22Rv1 (cell line): ENCODE measurements at regions not wholly inside any gene's neighbourhood (a gene's known extent, or its start where the extent isn't known, plus 50 kb on each side); places are given as distances from the start of the nearest gene placed in this dataset.

Experiments
- ZFX ChIP-seq: fragments of 450-650 bp; IDR thresholded peaks from 2 replicates; pipeline ENCODE4 v1.6.1; 2017; ENCODE audit warnings: antibody characterized with exemption, borderline replicate concordance
- TF ChIP-seq, protein P1 (sequence below): fragments of 450-650 bp; IDR thresholded peaks from 2 replicates; pipeline ENCODE4 v1.5.1; 2017; ENCODE audit warnings: mild to moderate bottlenecking

DNA sequence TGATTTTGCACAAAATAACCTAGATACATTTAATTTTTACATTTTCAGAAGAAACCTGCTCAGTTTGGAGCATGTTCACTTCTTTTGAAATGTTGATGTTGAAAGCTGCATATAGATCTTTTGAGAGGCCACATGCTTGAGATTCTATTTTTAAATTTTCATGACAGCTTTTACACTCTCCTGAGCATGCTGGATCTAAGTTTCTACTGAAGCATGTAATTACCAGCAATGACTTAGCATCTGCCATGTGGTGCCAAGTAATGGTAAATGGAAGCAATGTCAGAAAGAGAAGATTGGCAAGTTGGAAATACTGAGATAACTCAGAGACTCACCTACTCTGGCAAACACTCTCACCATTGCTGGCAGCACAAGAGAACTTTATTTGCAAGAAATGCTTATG, 310.6 kb downstream of the NSUN3 start:
- TF ChIP-seq, protein P1, sequence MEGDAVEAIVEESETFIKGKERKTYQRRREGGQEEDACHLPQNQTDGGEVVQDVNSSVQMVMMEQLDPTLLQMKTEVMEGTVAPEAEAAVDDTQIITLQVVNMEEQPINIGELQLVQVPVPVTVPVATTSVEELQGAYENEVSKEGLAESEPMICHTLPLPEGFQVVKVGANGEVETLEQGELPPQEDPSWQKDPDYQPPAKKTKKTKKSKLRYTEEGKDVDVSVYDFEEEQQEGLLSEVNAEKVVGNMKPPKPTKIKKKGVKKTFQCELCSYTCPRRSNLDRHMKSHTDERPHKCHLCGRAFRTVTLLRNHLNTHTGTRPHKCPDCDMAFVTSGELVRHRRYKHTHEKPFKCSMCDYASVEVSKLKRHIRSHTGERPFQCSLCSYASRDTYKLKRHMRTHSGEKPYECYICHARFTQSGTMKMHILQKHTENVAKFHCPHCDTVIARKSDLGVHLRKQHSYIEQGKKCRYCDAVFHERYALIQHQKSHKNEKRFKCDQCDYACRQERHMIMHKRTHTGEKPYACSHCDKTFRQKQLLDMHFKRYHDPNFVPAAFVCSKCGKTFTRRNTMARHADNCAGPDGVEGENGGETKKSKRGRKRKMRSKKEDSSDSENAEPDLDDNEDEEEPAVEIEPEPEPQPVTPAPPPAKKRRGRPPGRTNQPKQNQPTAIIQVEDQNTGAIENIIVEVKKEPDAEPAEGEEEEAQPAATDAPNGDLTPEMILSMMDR = no peak
- TF ChIP-seq ZFX = no peak
